IMR-90 (cell line): ENCODE measurements at regions not wholly inside any gene's neighbourhood (a gene's known extent, or its start where the extent isn't known, plus 50 kb on each side); places are given as distances from the start of the nearest gene placed in this dataset.

Experiments
- ATAC-seq: fragments of 200-7000 bp; cut with Tn5 transposase; 2 replicates; pipeline ENCODE4 v1.9.1; 2020; ENCODE audit warnings: low read depth, mild to moderate bottlenecking, moderate library complexity
- BruUV-seq: library from RNA; stranded (reverse); fragments of 400-500 nt; replicated peaks from 2 replicates; lab custom pipeline; 2021; lab: Mats Ljungman, UMichigan
- CTCF ChIA-PET: fragments of 300-600 bp; formaldehyde crosslinking; extraction: SDS; loops from one replicate; lab custom pipeline; 2021; ENCODE audit warnings: antibody characterized with exemption; lab: Yijun Ruan, JAX
- POLR2A ChIA-PET: fragments of 300-600 bp; sonication (Branson Sonifier 250); formaldehyde crosslinking; loops from one replicate; lab custom pipeline; 2022; ENCODE audit warnings: antibody characterized with exemption; ENCODE audit not compliant: unreplicated experiment; lab: Charles Lee
- DNase-seq: peaks from one replicate; pipeline ENCODE4 v3.0.0; 2013
- H2AFZ ChIP-seq: replicated peaks from 2 replicates; pipeline ENCODE3; 2013; ENCODE audit warnings: low read length, mild to moderate bottlenecking; ENCODE audit not compliant: poor library complexity
- H2AK5ac ChIP-seq: 2 replicates; pipeline ENCODE4 v1.6.1; 2013; ENCODE audit warnings: low read depth, low read length, inconsistent platforms
- H2AK9ac ChIP-seq: replicated peaks from 2 replicates; pipeline ENCODE3; 2013; ENCODE audit warnings: mild to moderate bottlenecking, low read depth, low read length, moderate library complexity; ENCODE audit not compliant: poor library complexity
- H2BK120ac ChIP-seq: 2 replicates; pipeline ENCODE4 v1.6.1; 2013; ENCODE audit warnings: low read depth, low read length, inconsistent platforms
- H2BK15ac ChIP-seq: 3 replicates; pipeline ENCODE4 v1.6.1; 2013; ENCODE audit warnings: low read depth, low read length, inconsistent platforms
- H2BK20ac ChIP-seq: 2 replicates; pipeline ENCODE4 v1.6.1; 2013; ENCODE audit warnings: low read depth, mild to moderate bottlenecking, inconsistent platforms, low read length, moderate library complexity
- H2BK5ac ChIP-seq: 2 replicates; pipeline ENCODE4 v1.6.1; 2013; ENCODE audit warnings: mild to moderate bottlenecking, low read depth, low read length, inconsistent platforms; ENCODE audit not compliant: poor library complexity, severe bottlenecking
- H3K14ac ChIP-seq: replicated peaks from 2 replicates; pipeline ENCODE4 v1.6.1; 2013; ENCODE audit warnings: low read depth, low read length, inconsistent platforms
- H3K18ac ChIP-seq: 2 replicates; pipeline ENCODE4 v1.6.1; 2013; ENCODE audit warnings: low read depth, low read length, control low read depth
- H3K23ac ChIP-seq: 2 replicates; pipeline ENCODE4 v1.6.1; 2013; ENCODE audit warnings: low read depth, low read length, inconsistent platforms
- H3K27ac ChIP-seq: 2 replicates; pipeline ENCODE4 v1.5.1; 2013; ENCODE audit warnings: mild to moderate bottlenecking, control low read depth, low read length; ENCODE audit not compliant: insufficient read depth
- H3K27me3 ChIP-seq: 2 replicates; pipeline ENCODE4 v1.6.1; 2013; ENCODE audit warnings: low read length; ENCODE audit not compliant: control insufficient read depth, insufficient read depth
- H3K36me3 ChIP-seq: 2 replicates; pipeline ENCODE4 v1.6.1; 2013; ENCODE audit warnings: low read length, mixed read lengths; ENCODE audit not compliant: control insufficient read depth, insufficient read depth
- H3K4ac ChIP-seq: 2 replicates; pipeline ENCODE4 v1.6.1; 2013; ENCODE audit warnings: low read depth, low read length, inconsistent platforms
- H3K4me1 ChIP-seq: 2 replicates; pipeline ENCODE4 v1.6.1; 2013; ENCODE audit warnings: low read length, mixed read lengths; ENCODE audit not compliant: control insufficient read depth, insufficient read depth
- H3K4me2 ChIP-seq: 2 replicates; pipeline ENCODE4 v1.6.1; 2013; ENCODE audit warnings: low read depth, mild to moderate bottlenecking, control low read depth, low read length, moderate library complexity
- H3K4me3 ChIP-seq: 2 replicates; pipeline ENCODE4 v1.5.1; 2013; ENCODE audit warnings: low read depth, mild to moderate bottlenecking, control low read depth, low read length, moderate library complexity; ENCODE audit not compliant: insufficient read depth
- H3K56ac ChIP-seq: 2 replicates; pipeline ENCODE4 v1.6.1; 2013; ENCODE audit warnings: low read length, inconsistent platforms; ENCODE audit not compliant: insufficient read depth; ENCODE audit errors: extremely low read depth
- H3K79me1 ChIP-seq, 2 experiments: 2 replicates each; pipeline ENCODE4 v1.6.1; 2013; ENCODE audit warnings: low read length in 2 of 2, inconsistent platforms in 1 of 2, low read depth in 1 of 2
- H3K9ac ChIP-seq: 2 replicates; pipeline ENCODE4 v1.6.1; 2013; ENCODE audit warnings: low read depth, low read length, control low read depth
- H3K9me1 ChIP-seq: 2 replicates; pipeline ENCODE4 v1.6.1; 2013; ENCODE audit warnings: low read length, inconsistent platforms; ENCODE audit not compliant: insufficient read depth
- H3K9me3 ChIP-seq: 2 replicates; pipeline ENCODE4 v1.6.1; 2013; ENCODE audit warnings: low read length; ENCODE audit not compliant: control insufficient read depth, insufficient read depth
- H4K20me1 ChIP-seq: 2 replicates; pipeline ENCODE4 v1.6.1; 2013; ENCODE audit warnings: low read length, inconsistent platforms; ENCODE audit not compliant: insufficient read depth
- H4K5ac ChIP-seq: 2 replicates; pipeline ENCODE4 v1.6.1; 2013; ENCODE audit warnings: mild to moderate bottlenecking, low read depth, low read length, control low read depth
- H4K8ac ChIP-seq, 2 experiments: 2 replicates each; pipeline ENCODE4 v1.6.1; 2013; ENCODE audit warnings: low read depth in 2 of 2, low read length in 2 of 2, control low read depth in 1 of 2, inconsistent platforms in 1 of 2
- H4K91ac ChIP-seq: 2 replicates; pipeline ENCODE4 v1.6.1; 2013; ENCODE audit warnings: low read depth, low read length, inconsistent platforms; ENCODE audit not compliant: insufficient read depth
- ELK1 ChIP-seq: fragments of 150-350 bp; IDR thresholded peaks from 2 replicates; pipeline ENCODE4 v1.6.1; 2016; ENCODE audit warnings: low read depth, mild to moderate bottlenecking, low read length, moderate library complexity, borderline replicate concordance
- MAFK ChIP-seq: IDR thresholded peaks from 2 replicates; pipeline ENCODE4 v1.6.1; 2012; ENCODE audit warnings: low read depth, low read length, improper control_type of control experiment
- MAZ ChIP-seq: IDR thresholded peaks from 2 replicates; pipeline ENCODE4 v1.6.1; 2012; ENCODE audit warnings: low read depth, mild to moderate bottlenecking, low read length, improper control_type of control experiment, moderate library complexity, borderline replicate concordance
- MXI1 ChIP-seq: IDR thresholded peaks from 2 replicates; pipeline ENCODE4 v1.6.1; 2012; ENCODE audit warnings: low read depth, mild to moderate bottlenecking, low read length, moderate library complexity, borderline replicate concordance
- RFX5 ChIP-seq: IDR thresholded peaks from 2 replicates; pipeline ENCODE4 v1.8.0; 2012; ENCODE audit warnings: low read depth, mild to moderate bottlenecking, low read length, moderate library complexity
- SMC3 ChIP-seq: fragments of 150-350 bp; IDR thresholded peaks from 2 replicates; pipeline ENCODE4 v1.6.1; 2016; ENCODE audit warnings: low read depth, mild to moderate bottlenecking, antibody characterized with exemption, low read length, moderate library complexity
- USF2 ChIP-seq: fragments of 150-350 bp; IDR thresholded peaks from 2 replicates; pipeline ENCODE4 v1.6.1; 2017; ENCODE audit warnings: mild to moderate bottlenecking, antibody characterized with exemption, low read length, low read depth
- WGBS, 2 experiments: methylation state at CpG; one replicate each; pipeline versions ENCODE4 v1.1.5 to v1.1.7; 2013; ENCODE audit warnings: missing lambda C conversion rate in 2 of 2; ENCODE audit not compliant: insufficient read length in 1 of 2; ENCODE audit errors: extremely low coverage in 2 of 2; 5-methylcytosine and 5-hydroxymethylcytosine counted together
- dilution Hi-C: fragments of 300-500 bp; cut with HindIII; formaldehyde crosslinking; loops from one replicate; pipeline ENCODE4 v1.14.3; 2018; ENCODE audit warnings: low sequenced_read_pairs; ENCODE audit not compliant: unreplicated experiment
- in situ Hi-C: fragments of 300-500 bp; cut with MboI; formaldehyde crosslinking; loops from 3 replicates; pipeline ENCODE4 v1.14.3; 2019; ENCODE audit warnings: low sequenced_read_pairs, inconsistent platforms, mixed read lengths
- intact Hi-C: fragments of 100-400 bp; cut with micrococcal nuclease; formaldehyde crosslinking; loops from 2 replicates; pipeline ENCODE4 v1.10.0; 2022

GRCh38 chr5:161219816-161220215 lies 326.7 kb downstream of the GABRB2 start:
- ATAC-seq: no peak

More at GRCh38 chr5:161219816-161220215, 326.7 kb downstream of the GABRB2 start:
- Histone ChIP-seq H3K27ac (no peak overlapping the region), H3K18ac (no peak overlapping the region), H4K91ac (no peak overlapping the region), H3K14ac (no peak overlapping the region), H2BK20ac (no peak overlapping the region), H3K27me3 (no peaks in the 10 kb centered on the region), H2BK120ac (no peak overlapping the region), H2AFZ (no peak overlapping the region), H3K4me3 (no peak overlapping the region), H2BK15ac (no peak overlapping the region), H4K20me1 (no peaks in the 10 kb centered on the region), H3K23ac (no peak overlapping the region), H4K8ac (no peak overlapping the region), H2AK5ac (no peak overlapping the region), H3K4me1 (no peaks in the 10 kb centered on the region), H3K56ac (no peak overlapping the region), H2AK9ac (no peak overlapping the region), H3K79me1 (no peaks in the 10 kb centered on the region), H2BK5ac (no peak overlapping the region), H4K5ac (no peak overlapping the region), H3K4me2 (no peak overlapping the region), H3K9me3 (peaks cover 10% of the 10 kb centered on the region; the same call in 1 of the 2 replicates), H3K36me3 (no peaks in the 10 kb centered on the region), H3K9ac (no peak overlapping the region), H3K9me1 (no peaks in the 10 kb centered on the region), H3K4ac (no peak overlapping the region)
- TF ChIP-seq ELK1: no peak
- no peak for TF ChIP-seq USF2
- TF ChIP-seq RFX5: no peak
- TF ChIP-seq SMC3: no peak
- no peak for TF ChIP-seq MAFK
- TF ChIP-seq MAZ: no peak
- no peak for TF ChIP-seq MXI1
- CTCF ChIA-PET: no interaction called here
- in situ Hi-C loops: no loop called here
- no peak for DNase-seq
- POLR2A ChIA-PET: no interaction called here
- dilution Hi-C loops: no loop called here
- no TSS peak for BruUV-seq
- intact Hi-C loops: no loop called here
- 25% methylated on average over 1 of the region's 4 CpGs; no CpG with 5 or more reads in 1 of the 2 experiments for WGBS, 2 experiments
